GM12878 (cell line): ENCODE measurements at regions not wholly inside any gene's neighbourhood (a gene's known extent, or its start where the extent isn't known, plus 50 kb on each side); places are given as distances from the start of the nearest gene placed in this dataset.

Experiments used
- ATF3 ChIP-seq: IDR thresholded peaks from 2 replicates; pipeline ENCODE4 v1.6.1; 2011; ENCODE audit warnings: low read depth, mild to moderate bottlenecking, low read length, moderate library complexity, borderline replicate concordance; ENCODE audit errors: extremely low read depth
- ATF7 ChIP-seq: fragments of 450-650 bp; IDR thresholded peaks from 2 replicates; pipeline ENCODE4 v1.6.1; 2016; ENCODE audit warnings: low read depth, mild to moderate bottlenecking
- BCL3 ChIP-seq: IDR thresholded peaks from 2 replicates; pipeline ENCODE4 v1.6.1; 2011; ENCODE audit warnings: borderline replicate concordance, low read depth, mild to moderate bottlenecking, moderate library complexity, low read length; ENCODE audit not compliant: insufficient read depth, poor library complexity, severe bottlenecking
- BCLAF1 ChIP-seq: fragments of 450-650 bp; IDR thresholded peaks from 2 replicates; pipeline ENCODE4 v1.6.1; 2017; ENCODE audit warnings: antibody characterized with exemption, mild to moderate bottlenecking, moderate library complexity
- CTCF ChIP-seq, 3 experiments: IDR thresholded peaks in 2 of 3; conservative IDR thresholded peaks in 1 of 3; 2 replicates each; pipeline ENCODE4 v1.5.1; 2011; ENCODE audit warnings: low read depth in 3 of 3, low read length in 3 of 3, mild to moderate bottlenecking in 3 of 3, control low read depth in 2 of 3, moderate library complexity in 2 of 3, inconsistent platforms in 1 of 3, mixed read lengths in 1 of 3; ENCODE audit not compliant: control insufficient read depth in 2 of 3, insufficient read depth in 1 of 3; ENCODE audit errors: extremely low read depth in 1 of 3
- ESRRA ChIP-seq: IDR thresholded peaks from 2 replicates; pipeline ENCODE4 v1.6.1; 2012; ENCODE audit warnings: mild to moderate bottlenecking, low read length, improper control_type of control experiment
- FOXM1 ChIP-seq: IDR thresholded peaks from 2 replicates; pipeline ENCODE4 v1.6.1; 2012; ENCODE audit warnings: low read depth, mild to moderate bottlenecking, inconsistent platforms, low read length, moderate library complexity
- IKZF2 ChIP-seq, 2 experiments: fragments of 450-650 bp; IDR thresholded peaks; 2 replicates each; pipeline ENCODE4 v1.6.1; 2017; ENCODE audit warnings: mild to moderate bottlenecking in 2 of 2, moderate library complexity in 2 of 2
- NFYA ChIP-seq: IDR thresholded peaks from 2 replicates; pipeline ENCODE4 v1.6.1; 2011; ENCODE audit warnings: low read depth, mild to moderate bottlenecking, low read length, improper control_type of control experiment, borderline replicate concordance
- PAX8 ChIP-seq: fragments of 450-650 bp; IDR thresholded peaks from 2 replicates; pipeline ENCODE4 v1.6.1; 2017; ENCODE audit warnings: mild to moderate bottlenecking, moderate library complexity
- POLR2AphosphoS5 ChIP-seq: IDR thresholded peaks from 2 replicates; pipeline ENCODE4 v1.6.1; 2011; ENCODE audit warnings: mild to moderate bottlenecking, low read length, inconsistent platforms
- RFX5 ChIP-seq: IDR thresholded peaks from 2 replicates; pipeline ENCODE4 v1.6.1; 2011; ENCODE audit warnings: low read depth, low read length, improper control_type of control experiment
- USF2 ChIP-seq: IDR thresholded peaks from 2 replicates; pipeline ENCODE4 v1.6.1; 2011; ENCODE audit warnings: low read depth, low read length, improper control_type of control experiment, borderline replicate concordance
- YY1 ChIP-seq: IDR thresholded peaks from 2 replicates; pipeline ENCODE4 v1.6.1; 2011; ENCODE audit warnings: low read depth, mild to moderate bottlenecking, low read length
- ZNF687 ChIP-seq: fragments of 450-650 bp; IDR thresholded peaks from 2 replicates; pipeline ENCODE4 v1.6.1; 2017; ENCODE audit warnings: mild to moderate bottlenecking, moderate library complexity
- ZZZ3 ChIP-seq: IDR thresholded peaks from 2 replicates; pipeline ENCODE4 v1.6.1; 2011; ENCODE audit warnings: low read depth; ENCODE audit not compliant: control insufficient read depth, insufficient read length

- TF ChIP-seq BCLAF1 (no peak), RFX5 (no peak), FOXM1 (no peak), ZNF687 (no peak), YY1 (no peak), ATF3 (no peak), PAX8 (no peak), POLR2AphosphoS5 (no peak), BCL3 (no peak), IKZF2 (IDR thresholded peaks at IDR 0.05) (no peak), NFYA (no peak), ZZZ3 (no peak), CTCF (IDR thresholded peaks at IDR 0.05 in 2 of 3, conservative IDR thresholded peaks at IDR 0.05 in 1 of 3; ENCODE audit: control insufficient read depth in 2 of 3, extremely low read depth in 1 of 3, insufficient read depth in 1 of 3, low read depth in 3 of 3, low read length in 3 of 3) (no peak), USF2 (no peak), ATF7 (no peak), ESRRA (no peak)
- TF ChIP-seq, all 136 proteins: peak for 0
Measured at GRCh38 chr12:107322063-107322462, 228.7 kb upstream of the CRY1 start (continued).
